ENCODE measurements at regions not wholly inside any gene's neighbourhood (a gene's known extent, or its start where the extent isn't known, plus 50 kb on each side); places are given as distances from the start of the nearest gene placed in this dataset.

DNA sequence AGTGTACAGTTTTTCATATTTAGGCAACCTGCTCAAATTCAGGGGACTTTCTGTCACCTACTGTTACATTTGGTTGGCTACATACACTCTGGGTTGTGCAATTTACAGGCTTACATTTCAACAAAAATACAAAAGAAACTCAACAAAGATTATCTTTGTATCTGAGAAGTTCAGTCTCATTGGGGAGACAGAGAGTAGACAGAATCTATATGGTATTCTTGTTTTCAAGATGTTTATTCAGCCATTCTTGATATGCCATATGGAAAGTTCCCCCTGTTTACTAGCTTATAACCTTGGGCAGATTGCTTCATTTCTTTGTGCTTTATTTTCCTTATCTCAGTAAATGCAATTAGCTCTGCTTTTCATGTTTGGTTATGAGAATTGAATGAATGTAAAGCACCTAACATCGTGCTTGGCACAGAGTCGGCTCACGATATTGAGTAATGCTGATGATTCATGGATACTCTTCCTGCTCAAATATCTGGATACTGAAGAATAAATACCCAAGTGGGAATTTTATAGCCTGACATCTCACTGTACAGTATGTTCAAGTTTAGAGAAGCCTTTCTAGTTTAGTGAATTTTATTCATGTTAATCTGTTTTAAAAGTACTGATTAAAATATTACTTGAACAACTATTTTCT, 96.5 kb upstream of the PACRGL start:
- Histone ChIP-seq H3K27me3 (no peaks in the 10 kb centered on the region; the same call in 1 of the 2 replicates), H3K9me3 (no peaks in the 10 kb centered on the region), H3K4me3 (ENCODE audit: low read depth, low read length) (no peak overlapping the region), H3K4me1 (no peaks in the 10 kb centered on the region; the same call in 1 of the 2 replicates), H3K36me3 (no peaks in the 10 kb centered on the region)
- TF ChIP-seq, protein P1, sequence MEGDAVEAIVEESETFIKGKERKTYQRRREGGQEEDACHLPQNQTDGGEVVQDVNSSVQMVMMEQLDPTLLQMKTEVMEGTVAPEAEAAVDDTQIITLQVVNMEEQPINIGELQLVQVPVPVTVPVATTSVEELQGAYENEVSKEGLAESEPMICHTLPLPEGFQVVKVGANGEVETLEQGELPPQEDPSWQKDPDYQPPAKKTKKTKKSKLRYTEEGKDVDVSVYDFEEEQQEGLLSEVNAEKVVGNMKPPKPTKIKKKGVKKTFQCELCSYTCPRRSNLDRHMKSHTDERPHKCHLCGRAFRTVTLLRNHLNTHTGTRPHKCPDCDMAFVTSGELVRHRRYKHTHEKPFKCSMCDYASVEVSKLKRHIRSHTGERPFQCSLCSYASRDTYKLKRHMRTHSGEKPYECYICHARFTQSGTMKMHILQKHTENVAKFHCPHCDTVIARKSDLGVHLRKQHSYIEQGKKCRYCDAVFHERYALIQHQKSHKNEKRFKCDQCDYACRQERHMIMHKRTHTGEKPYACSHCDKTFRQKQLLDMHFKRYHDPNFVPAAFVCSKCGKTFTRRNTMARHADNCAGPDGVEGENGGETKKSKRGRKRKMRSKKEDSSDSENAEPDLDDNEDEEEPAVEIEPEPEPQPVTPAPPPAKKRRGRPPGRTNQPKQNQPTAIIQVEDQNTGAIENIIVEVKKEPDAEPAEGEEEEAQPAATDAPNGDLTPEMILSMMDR (IDR thresholded peaks at IDR 0.05; ENCODE audit: low read depth, low read length) = no peak
- no peak for DNase-seq

DNA sequence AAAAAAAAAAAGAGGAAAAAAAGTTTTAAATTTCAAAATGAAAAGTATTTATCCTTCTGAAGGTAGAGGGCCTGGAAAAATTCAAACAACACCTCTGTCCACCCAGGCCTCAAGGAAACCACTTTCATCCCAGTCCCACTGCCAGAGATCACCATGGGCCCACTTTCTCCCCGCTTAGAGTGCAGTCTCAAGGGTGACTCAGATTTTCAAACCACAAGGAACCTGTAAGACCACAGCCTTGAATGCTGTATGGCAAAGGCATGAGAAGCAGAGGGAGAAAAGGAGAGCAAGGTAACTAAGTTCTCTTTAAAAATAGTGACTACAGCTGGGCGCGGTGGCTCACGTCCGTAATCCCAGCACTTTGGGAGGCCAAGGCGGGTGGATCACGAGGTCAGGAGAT, 87.9 kb upstream of the PACRGL start:
- Histone ChIP-seq H3K9me3 (no peaks in the 10 kb centered on the region), H3K4me3 (ENCODE audit: low read depth, low read length) (no peak overlapping the region), H3K36me3 (no peaks in the 10 kb centered on the region), H3K27me3 (no peaks in the 10 kb centered on the region; the same call in 1 of the 2 replicates), H3K4me1 (no peaks in the 10 kb centered on the region)
- DNase-seq = no peak
- TF ChIP-seq, protein P1 (IDR thresholded peaks at IDR 0.05; ENCODE audit: low read depth, low read length) = no peak

DNA sequence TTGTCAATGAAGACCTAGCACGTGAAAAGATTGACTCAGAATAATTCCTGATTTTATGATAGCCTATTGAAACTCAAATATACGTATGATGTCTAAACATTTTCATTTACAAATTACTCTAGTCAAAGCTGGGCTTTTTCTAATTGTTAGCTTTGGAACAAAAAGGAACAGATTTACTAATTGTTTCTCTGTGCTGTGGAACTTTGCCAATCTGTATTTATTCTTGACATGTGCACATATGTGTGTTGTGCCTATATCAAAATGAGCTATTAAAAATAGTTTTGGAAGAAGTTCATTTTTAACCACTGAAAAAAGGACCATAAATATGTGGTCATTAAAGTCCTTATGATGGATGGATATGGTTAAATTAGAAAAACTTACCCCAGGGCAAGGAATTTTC, 85.4 kb upstream of the PACRGL start:
- Histone ChIP-seq H3K4me3 (ENCODE audit: low read depth, low read length) (no peak overlapping the region), H3K36me3 (no peaks in the 10 kb centered on the region), H3K4me1 (no peaks in the 10 kb centered on the region), H3K27me3 (no peaks in the 10 kb centered on the region; the same call in 1 of the 2 replicates), H3K9me3 (no peaks in the 10 kb centered on the region)
- TF ChIP-seq, protein P1 (IDR thresholded peaks at IDR 0.05; ENCODE audit: low read depth, low read length) = no peak
- no peak for DNase-seq

DNA sequence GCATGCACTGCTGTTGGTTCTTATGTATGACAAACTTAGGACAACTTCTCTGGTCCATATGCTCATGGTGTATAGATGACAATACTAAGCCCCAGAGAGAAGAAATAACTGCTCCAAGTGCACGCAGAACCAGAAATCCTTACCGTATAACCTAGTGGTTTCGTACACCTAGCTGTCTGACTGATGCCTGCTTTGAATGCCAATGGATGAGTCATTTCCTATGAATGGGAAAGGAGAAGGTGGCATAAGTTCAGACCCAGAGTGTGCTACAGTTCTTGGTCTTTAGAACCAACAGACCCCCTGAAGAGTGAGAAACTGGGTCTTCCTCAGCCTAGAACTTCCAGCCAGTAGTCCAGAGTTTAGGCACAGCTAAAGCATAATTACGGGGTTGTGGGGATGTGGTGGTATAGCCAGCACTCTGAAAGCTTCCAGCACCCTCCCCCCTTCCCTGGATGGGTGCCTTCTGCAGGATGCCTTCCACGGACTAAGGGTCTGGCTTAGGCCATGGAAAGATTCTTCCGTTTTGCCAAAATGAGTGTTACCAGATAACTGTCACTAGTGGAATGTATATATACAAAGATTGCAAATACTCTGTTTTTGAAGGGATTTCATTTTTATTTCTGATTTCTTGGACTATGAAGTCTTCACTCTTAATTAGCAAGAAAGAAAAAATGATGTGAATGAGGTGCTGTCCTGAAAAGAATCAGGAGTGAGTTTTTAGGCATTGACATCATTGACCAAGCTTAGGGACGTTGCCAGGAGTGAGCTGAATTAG, 84.6 kb upstream of the PACRGL start:
- Histone ChIP-seq H3K36me3 (no peaks in the 10 kb centered on the region), H3K4me3 (ENCODE audit: low read depth, low read length) (no peak overlapping the region), H3K4me1 (no peaks in the 10 kb centered on the region), H3K9me3 (no peaks in the 10 kb centered on the region), H3K27me3 (no peaks in the 10 kb centered on the region)
- TF ChIP-seq, protein P1 (IDR thresholded peaks at IDR 0.05; ENCODE audit: low read depth, low read length) = no peak
- no peak for DNase-seq

DNA sequence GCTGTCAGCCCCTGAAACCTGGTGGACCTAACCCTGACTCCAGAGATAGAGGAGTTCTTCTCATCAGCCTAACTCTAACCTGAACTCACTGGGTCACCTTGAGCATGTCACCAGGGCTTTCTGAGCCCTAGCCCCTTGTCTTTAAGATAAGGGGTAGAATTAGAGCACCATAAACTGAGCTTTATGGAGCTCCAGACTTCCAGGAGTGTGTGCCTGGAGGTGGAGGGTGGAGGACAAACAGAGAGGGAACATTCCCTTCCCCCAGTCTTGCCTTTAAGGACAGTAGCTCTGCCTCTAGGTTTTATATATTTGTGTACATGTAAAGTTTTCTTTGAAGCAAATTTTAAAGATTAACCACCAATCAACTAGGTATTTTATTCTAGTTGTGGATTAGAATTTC, 83.9 kb upstream of the PACRGL start:
- Histone ChIP-seq H3K4me1 (no peaks in the 10 kb centered on the region), H3K36me3 (no peaks in the 10 kb centered on the region)

More for the DNA sequence above, 83.9 kb upstream of the PACRGL start:
- H3K27me3 ChIP-seq = no peaks in the 10 kb centered on the region; the same call in 1 of the 2 replicates
- DNase-seq = no peak
- no peak overlapping the region for H3K4me3 ChIP-seq (ENCODE audit: low read depth, low read length)
- TF ChIP-seq, protein P1 (IDR thresholded peaks at IDR 0.05; ENCODE audit: low read depth, low read length) = no peak
- H3K9me3 ChIP-seq = no peaks in the 10 kb centered on the region
